GM12878 (cell line): ENCODE measurements at regions not wholly inside any gene's neighbourhood (a gene's known extent, or its start where the extent isn't known, plus 50 kb on each side); places are given as distances from the start of the nearest gene placed in this dataset.

Source experiments
- ATAC-seq: fragments of 200-7000 bp; cut with Tn5 transposase; 3 replicates; pipeline ENCODE4 v1.9.1; 2020; ENCODE audit warnings: mild to moderate bottlenecking, moderate library complexity
- BruUV-seq: library from RNA; stranded (reverse); fragments of 400-500 nt; replicated peaks from 2 replicates; lab custom pipeline; 2021; lab: Mats Ljungman, UMichigan
- CTCF ChIA-PET: fragments of 300-600 bp; sonication (Branson Sonifier 250); formaldehyde crosslinking; extraction: SDS; loops from one replicate; lab custom pipeline; 2021; ENCODE audit warnings: inconsistent platforms; lab: Yijun Ruan, JAX
- POLR2A ChIA-PET: fragments of 350-600 bp; formaldehyde crosslinking; extraction: SDS; loops from one replicate; lab custom pipeline; 2021; ENCODE audit warnings: inconsistent platforms; lab: Charles Lee
- RAD21 ChIA-PET: fragments of 300-600 bp; sonication (Branson Sonifier 250); formaldehyde crosslinking; loops from one replicate; lab custom pipeline; 2023; ENCODE audit warnings: antibody characterized with exemption; ENCODE audit not compliant: unreplicated experiment; lab: Charles Lee
- SMC1A ChIA-PET: fragments of 300-600 bp; sonication (Branson Sonifier 250); formaldehyde crosslinking; loops from one replicate; lab custom pipeline; 2023; ENCODE audit not compliant: unreplicated experiment, uncharacterized antibody; lab: Charles Lee
- DNase-seq: peaks from one replicate; pipeline ENCODE4 v3.0.0-alpha.2; 2011; ENCODE audit warnings: low read depth, low spot score
- FAIRE-seq: peaks from 3 replicates; lab custom pipeline; 2011; peaks lifted over from hg19 to GRCh38; lab: Jason Lieb, UNC
- H2AFZ ChIP-seq: 2 replicates; pipeline ENCODE4 v1.6.0; 2011; ENCODE audit warnings: low read depth, low read length, control low read depth; ENCODE audit not compliant: control insufficient read depth
- H3K27ac ChIP-seq: 2 replicates; pipeline ENCODE4 v1.5.1; 2011; ENCODE audit warnings: control low read depth; ENCODE audit not compliant: control insufficient read depth, insufficient read depth
- H3K27me3 ChIP-seq, 2 experiments: replicated peaks in 1 of 2; 2 replicates each; pipeline versions ENCODE4 v1.6.0 to v1.6.1; 2011; ENCODE audit warnings: low read length in 1 of 2; ENCODE audit not compliant: control insufficient read depth in 2 of 2, insufficient read depth in 2 of 2
- H3K36me3 ChIP-seq, 2 experiments: 2 replicates each; pipeline ENCODE4 v1.5.1; 2011; ENCODE audit warnings: low read length in 1 of 2; ENCODE audit not compliant: control insufficient read depth in 2 of 2, insufficient read depth in 2 of 2
- H3K4me1 ChIP-seq: 2 replicates; pipeline ENCODE4 v1.6.1; 2011; ENCODE audit warnings: mild to moderate bottlenecking, low read length, moderate library complexity, mixed read lengths; ENCODE audit not compliant: control insufficient read depth, insufficient read depth
- H3K4me2 ChIP-seq: 2 replicates; pipeline ENCODE4 v1.6.0; 2011; ENCODE audit warnings: control low read depth; ENCODE audit not compliant: control insufficient read depth, insufficient read depth
- H3K4me3 ChIP-seq: fragments of 200-600 bp; sonication (generic); 2 replicates; pipeline ENCODE4 v1.5.1; 2016
- H3K79me2 ChIP-seq: 2 replicates; pipeline ENCODE4 v1.6.0; 2011; ENCODE audit warnings: low read length; ENCODE audit not compliant: control insufficient read depth, insufficient read depth
- H3K9ac ChIP-seq: 2 replicates; pipeline ENCODE4 v1.8.0; 2011; ENCODE audit warnings: low read length, control low read depth, mixed read lengths; ENCODE audit not compliant: control insufficient read depth, insufficient read depth
- H3K9me3 ChIP-seq: replicated peaks from 3 replicates; pipeline ENCODE4 v1.5.1; 2011; ENCODE audit warnings: mild to moderate bottlenecking, low read length; ENCODE audit not compliant: control insufficient read depth, insufficient read depth
- H4K20me1 ChIP-seq: 2 replicates; pipeline ENCODE4 v1.6.0; 2011; ENCODE audit not compliant: control insufficient read depth, insufficient read depth
- BMI1 ChIP-seq: fragments of 450-650 bp; IDR thresholded peaks from 2 replicates; pipeline ENCODE4 v1.6.1; 2016; ENCODE audit warnings: mild to moderate bottlenecking, moderate library complexity, borderline replicate concordance
- CREM ChIP-seq: IDR thresholded peaks from 2 replicates; pipeline ENCODE4 v1.6.1; 2014; ENCODE audit warnings: antibody characterized with exemption, low read depth
- EP300 ChIP-seq, 2 experiments: fragments of 150-350 bp in 1 of 2; IDR thresholded peaks; 2 replicates each; pipeline ENCODE4 v1.6.1; 2011 to 2012; ENCODE audit warnings: low read depth in 2 of 2, low read length in 2 of 2, borderline replicate concordance in 1 of 2, improper control_type of control experiment in 1 of 2, inconsistent platforms in 1 of 2; ENCODE audit not compliant: control insufficient read depth in 1 of 2
- EZH2 ChIP-seq: IDR thresholded peaks from 2 replicates; pipeline ENCODE4 v1.6.1; 2012; ENCODE audit warnings: low read depth, mild to moderate bottlenecking, control low read depth, inconsistent platforms, low read length, borderline replicate concordance; ENCODE audit not compliant: control insufficient read depth
- HCFC1 ChIP-seq: fragments of 150-350 bp; IDR thresholded peaks from 2 replicates; pipeline ENCODE4 v1.6.1; 2014; ENCODE audit warnings: low read length
- HSF1 ChIP-seq: fragments of 150-350 bp; IDR thresholded peaks from 2 replicates; pipeline ENCODE4 v1.6.1; 2014; ENCODE audit warnings: mild to moderate bottlenecking, low read depth, low read length
- KLF5 ChIP-seq: fragments of 450-650 bp; IDR thresholded peaks from 2 replicates; pipeline ENCODE4 v1.6.1; 2014; ENCODE audit warnings: mild to moderate bottlenecking; ENCODE audit not compliant: partially characterized antibody
- NR2F1 ChIP-seq: fragments of 450-650 bp; conservative IDR thresholded peaks from 2 replicates; pipeline ENCODE4 v1.6.1; 2017; ENCODE audit warnings: mild to moderate bottlenecking
- PAX5 ChIP-seq: IDR thresholded peaks from 2 replicates; pipeline ENCODE4 v1.6.1; 2011; ENCODE audit warnings: low read depth, low read length, borderline replicate concordance
- PML ChIP-seq: IDR thresholded peaks from 2 replicates; pipeline ENCODE4 v1.6.1; 2012; ENCODE audit warnings: low read length, inconsistent platforms
- POLR2A ChIP-seq: IDR thresholded peaks from 2 replicates; pipeline ENCODE4 v1.6.1; 2011; ENCODE audit warnings: low read depth, mild to moderate bottlenecking, low read length
- POLR2AphosphoS2 ChIP-seq: IDR thresholded peaks from 2 replicates; pipeline ENCODE4 v1.6.1; 2011; ENCODE audit warnings: low read depth, mild to moderate bottlenecking, low read length, improper control_type of control experiment, moderate library complexity
- RAD51 ChIP-seq: fragments of 450-650 bp; IDR thresholded peaks from 2 replicates; pipeline ENCODE4 v1.6.1; 2016; ENCODE audit warnings: moderate library complexity, mild to moderate bottlenecking, inconsistent platforms
- SMARCA5 ChIP-seq: fragments of 450-650 bp; IDR thresholded peaks from 2 replicates; pipeline ENCODE4 v1.6.1; 2017; ENCODE audit warnings: mild to moderate bottlenecking
- SMC3 ChIP-seq: IDR thresholded peaks from 2 replicates; pipeline ENCODE4 v1.6.1; 2011; ENCODE audit warnings: low read length, improper control_type of control experiment, borderline replicate concordance
- STAT1 ChIP-seq: fragments of 450-650 bp; conservative IDR thresholded peaks from 2 replicates; pipeline ENCODE4 v1.6.1; 2014; ENCODE audit warnings: antibody characterized with exemption, mild to moderate bottlenecking
- TCF7 ChIP-seq: IDR thresholded peaks from 2 replicates; pipeline ENCODE4 v1.6.1; 2014; ENCODE audit warnings: antibody characterized with exemption, borderline replicate concordance
- ZBED1 ChIP-seq: IDR thresholded peaks from 2 replicates; pipeline ENCODE4 v1.6.1; 2016; ENCODE audit warnings: borderline replicate concordance
- ZBTB33 ChIP-seq: fragments of 450-650 bp; IDR thresholded peaks from 2 replicates; pipeline ENCODE4 v1.6.1; 2017; ENCODE audit warnings: mild to moderate bottlenecking
- ZNF274 ChIP-seq: IDR thresholded peaks from one replicate; pipeline ENCODE4 v1.8.0; 2011; ENCODE audit not compliant: insufficient read length, insufficient read depth
- WGBS: methylation state at CpG from one replicate; pipeline ENCODE4 v1.1.6; 2016; ENCODE audit warnings: low lambda C conversion rate; ENCODE audit not compliant: insufficient replicate concordance, insufficient coverage; ENCODE audit errors: missing lambda C conversion rate; 5-methylcytosine and 5-hydroxymethylcytosine counted together
- in situ Hi-C: fragments of 300-500 bp; cut with MboI; formaldehyde crosslinking; loops from 9 replicates; pipeline ENCODE4 v1.14.3; 2018; ENCODE audit warnings: mixed read lengths
- intact Hi-C: fragments of 100-400 bp; cut with micrococcal nuclease; formaldehyde crosslinking; loops from one replicate; pipeline ENCODE4 v1.14.2; 2022; ENCODE audit not compliant: unreplicated experiment

- H3K4me3 ChIP-seq = no peak overlapping the region
- no peak overlapping the region for H3K27ac ChIP-seq
- ATAC-seq (peak; percentile 96), FAIRE-seq (peak; percentile 57), DNase-seq (peak; percentile 71)
- RAD21 ChIA-PET = interaction anchor here (0.9 to 1.6 kb wide), 4 partner anchors 28 to 68 kb away, joined by 3 to 7 read pairs (median 4); no protein-coding TSS in a partner anchor
- WGBS = 11% methylated on average over 11 of the region's 11 CpGs
- no TSS peak for BruUV-seq
- H3K79me2 ChIP-seq = no peaks in the 10 kb centered on the region
- peak overlapping the region; percentile 19; the same call in 1 of the 2 replicates for H2AFZ ChIP-seq
- intact Hi-C loops = no loop called here
- in situ Hi-C loops = no loop called here
- POLR2A ChIA-PET = interaction anchor here (0.6 to 1.0 kb wide), 2 partner anchors 10 to 42 kb away, joined by 3 to 4 read pairs; no protein-coding TSS in a partner anchor
- CTCF ChIA-PET = interaction anchor here (0.8 to 1.2 kb wide), 5 partner anchors 11 to 73 kb away, joined by 3 to 7 read pairs (median 3); no protein-coding TSS in a partner anchor
- H3K27me3 ChIP-seq = no peaks in the 10 kb centered on the region
- SMC1A ChIA-PET = interaction anchor here (3.3 kb wide), 1 partner anchor 73 kb away, joined by 12 read pairs; no protein-coding TSS in a partner anchor
- no peak overlapping the region for H3K9ac ChIP-seq
- H3K9me3 ChIP-seq = no peaks in the 10 kb centered on the region; the same call in 2 of the 3 replicates
- H3K4me2 ChIP-seq = peak overlapping the region; percentile 77
- H3K4me1 ChIP-seq = peaks cover 17% of the 10 kb centered on the region
- H4K20me1 ChIP-seq = no peaks in the 10 kb centered on the region
- no peaks in the 10 kb centered on the region for H3K36me3 ChIP-seq
- TF ChIP-seq CREM = peak; percentile 47; the same call in 1 of the 2 replicates
- no peak for TF ChIP-seq SMARCA5
- TF ChIP-seq POLR2A = no peak
- TF ChIP-seq TCF7 = no peak
- no peak for TF ChIP-seq KLF5
- TF ChIP-seq POLR2AphosphoS2 = no peak
- no peak for TF ChIP-seq ZNF274
- TF ChIP-seq HCFC1 = no peak
- TF ChIP-seq STAT1 = no peak
- no peak for TF ChIP-seq EZH2
- no peak for TF ChIP-seq RAD51
- TF ChIP-seq PAX5 = peak; percentile 57; the same call in 1 of the 2 replicates
- TF ChIP-seq ZBED1 = no peak
- TF ChIP-seq EP300 (IDR thresholded peaks at IDR 0.05; ENCODE audit: borderline replicate concordance in 1 of 2, control insufficient read depth in 1 of 2, low read depth in 2 of 2, low read length in 2 of 2) = peak; percentile 22 to 74; a peak in 2 of 4 replicates
- TF ChIP-seq ZBTB33 = no peak
- no peak for TF ChIP-seq PML
- TF ChIP-seq BMI1 = peak; percentile 44; the same call in 1 of the 2 replicates
- TF ChIP-seq NR2F1 = peak; percentile 84
- TF ChIP-seq SMC3 = no peak
- no peak for TF ChIP-seq HSF1
Observed at GRCh38 chr5:91311697-91312501, 71.2 kb downstream of the ARRDC3 start.
